ENCODE measurements at regions not wholly inside any gene's neighbourhood (a gene's known extent, or its start where the extent isn't known, plus 50 kb on each side); places are given as distances from the start of the nearest gene placed in this dataset.

GRCh38 chr2:185318271-185318724 lies 420.3 kb upstream of the FSIP2 start:
- TF ChIP-seq POLR2A (IDR thresholded peaks at IDR 0.05) (no peak), CTCF (IDR thresholded peaks at IDR 0.05) (no peak)
- Histone ChIP-seq H3K4me1 (no peaks in the 10 kb centered on the region), H3K36me3 (no peaks in the 10 kb centered on the region), H3K4me3 (no peak overlapping the region), H3K27ac (no peak overlapping the region), H3K9me3 (no peaks in the 10 kb centered on the region), H3K27me3 (no peaks in the 10 kb centered on the region)
- DNase-seq = no peak
- 48 to 68% (median 54%) methylated on average over 2 of the region's 2 CpGs for WGBS, 4 donors
- intact Hi-C loops (cut with DNase I) = no loop called here
- no peak for ATAC-seq

- WGBS, 4 donors = 76 to 80% (median 78%) methylated on average over 3 of the region's 3 CpGs
- no peak overlapping the region for H3K4me3 ChIP-seq
- DNase-seq (no peak), ATAC-seq (no peak)
- no peak for TF ChIP-seq CTCF (IDR thresholded peaks at IDR 0.05)
- no peak for TF ChIP-seq POLR2A (IDR thresholded peaks at IDR 0.05)
- intact Hi-C loops (cut with DNase I) = no loop called here
- H3K27ac ChIP-seq = no peak overlapping the region
- no peaks in the 10 kb centered on the region for H3K4me1 ChIP-seq
- no peaks in the 10 kb centered on the region for H3K27me3 ChIP-seq
- H3K9me3 ChIP-seq = peaks cover 0 to 12% (median 0%) of the 10 kb centered on the region in 12 donors
- H3K36me3 ChIP-seq = no peaks in the 10 kb centered on the region
Measured at GRCh38 chr2:185335879-185336278, 402.7 kb upstream of the FSIP2 start.

GRCh38 chr2:185337033-185337432 lies 401.6 kb upstream of the FSIP2 start:
- ATAC-seq = no peak
- no peaks in the 10 kb centered on the region for H3K36me3 ChIP-seq
- intact Hi-C loops (cut with DNase I) = no loop called here
- no peak overlapping the region for H3K4me3 ChIP-seq
- DNase-seq = no peak
- no peaks in the 10 kb centered on the region for H3K27me3 ChIP-seq
- WGBS, 4 donors = 49 to 67% (median 63%) methylated on average over 1 of the region's 1 CpG
- TF ChIP-seq CTCF (IDR thresholded peaks at IDR 0.05) (no peak), POLR2A (IDR thresholded peaks at IDR 0.05) (no peak)
- H3K9me3 ChIP-seq = peaks cover 0 to 13% (median 0%) of the 10 kb centered on the region in 12 donors
- H3K4me1 ChIP-seq = no peaks in the 10 kb centered on the region
- H3K27ac ChIP-seq = no peak overlapping the region

GRCh38 chr2:185338104-185338503 lies 400.5 kb upstream of the FSIP2 start:
- Histone ChIP-seq H3K27me3 (no peaks in the 10 kb centered on the region), H3K4me1 (no peaks in the 10 kb centered on the region), H3K4me3 (no peak overlapping the region), H3K9me3 (peaks cover 0 to 13% (median 0%) of the 10 kb centered on the region in 12 donors), H3K36me3 (no peaks in the 10 kb centered on the region), H3K27ac (no peak overlapping the region)
- WGBS, 4 donors = 88 to 100% (median 92%) methylated on average over 1 to 2 of the region's 2 CpGs
- intact Hi-C loops (cut with DNase I) = no loop called here
- DNase-seq = no peak
- ATAC-seq = no peak
- TF ChIP-seq POLR2A (IDR thresholded peaks at IDR 0.05) (no peak), CTCF (IDR thresholded peaks at IDR 0.05) (no peak)
